ENCODE measurements at regions not wholly inside any gene's neighbourhood (a gene's known extent, or its start where the extent isn't known, plus 50 kb on each side); places are given as distances from the start of the nearest gene placed in this dataset.
"Not testable (repeated sequence)": the region's sequence is repeated elsewhere in the genome, so short reads cannot be mapped to it uniquely, and the experiment has no call there.

DNA sequence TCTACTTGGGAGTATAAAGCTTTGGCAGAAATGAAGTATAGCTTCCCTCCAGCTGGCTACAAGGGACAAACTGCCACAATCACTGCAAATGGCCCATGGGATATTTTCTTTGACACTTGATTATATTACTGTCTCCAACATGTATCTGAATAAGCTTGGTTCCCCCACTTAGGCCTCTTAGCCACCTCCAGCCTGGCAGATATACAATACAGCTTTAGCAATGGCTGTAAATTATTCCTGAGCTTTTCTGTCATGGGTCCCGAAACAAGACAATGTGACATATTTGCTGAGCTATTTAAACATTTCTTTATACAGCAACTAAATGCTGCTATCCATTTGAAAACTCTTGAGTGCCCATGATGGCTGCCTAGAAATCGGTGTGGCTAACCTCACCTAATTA lies 406.2 kb downstream of the SUCLG1 start:
- no peak for DNase-seq (ENCODE audit: low read depth in 2 of 2)

- no peak for DNase-seq (ENCODE audit: low read depth in 2 of 2)
These were observed 407.0 kb downstream of the SUCLG1 start for GRCh38 chr2:84052043-84052442.

DNA sequence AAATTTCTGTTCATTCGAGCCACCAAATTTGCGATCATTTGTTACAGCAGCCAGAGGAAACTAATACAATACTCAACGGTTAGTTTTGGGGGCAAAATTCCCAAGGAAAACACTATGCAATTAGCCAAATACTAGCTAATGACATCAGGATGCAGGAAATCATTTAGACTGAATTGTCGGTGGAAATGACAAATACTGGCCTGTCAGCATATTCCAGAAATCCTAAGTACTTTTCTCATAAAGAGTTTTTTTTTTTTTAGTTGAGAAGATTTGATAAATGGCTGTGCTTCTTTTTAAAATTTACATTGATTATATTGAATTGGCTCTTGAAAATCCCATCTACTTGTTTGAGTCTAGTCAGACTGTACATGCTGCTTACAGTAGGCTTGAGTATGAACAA lies 410.1 kb downstream of the SUCLG1 start:
- no peak for DNase-seq (ENCODE audit: low read depth in 2 of 2)

GRCh38 chr2:84041506-84041905 lies 417.6 kb downstream of the SUCLG1 start:
- DNase-seq (ENCODE audit: low read depth in 2 of 2): no peak

DNA sequence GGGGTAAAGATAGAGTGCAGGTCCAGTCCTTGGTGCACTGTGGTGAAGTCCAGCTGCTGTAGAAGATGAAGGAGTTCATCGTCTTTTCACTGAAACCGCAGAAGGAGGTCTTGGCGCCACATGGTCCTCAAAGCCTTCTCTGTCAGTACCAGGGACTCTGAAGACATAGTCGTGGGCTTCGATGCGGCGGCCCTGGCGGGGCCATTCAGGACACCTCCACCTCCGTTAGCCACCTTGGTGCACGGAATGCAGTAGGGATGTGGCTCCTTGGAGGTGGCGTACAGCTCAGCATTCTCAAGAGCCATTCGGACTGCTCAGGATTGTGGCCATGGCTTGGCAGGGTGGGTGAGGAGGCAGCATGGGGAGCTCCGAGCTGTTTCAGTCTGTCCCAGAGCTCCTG lies 418.8 kb downstream of the SUCLG1 start:
- DNase-seq (ENCODE audit: low read depth in 2 of 2): no peak

- peak; percentile 4 to 5 for DNase-seq (ENCODE audit: low read depth in 2 of 2)
These were observed 420.2 kb downstream of the SUCLG1 start for GRCh38 chr2:84038866-84039265.

DNA sequence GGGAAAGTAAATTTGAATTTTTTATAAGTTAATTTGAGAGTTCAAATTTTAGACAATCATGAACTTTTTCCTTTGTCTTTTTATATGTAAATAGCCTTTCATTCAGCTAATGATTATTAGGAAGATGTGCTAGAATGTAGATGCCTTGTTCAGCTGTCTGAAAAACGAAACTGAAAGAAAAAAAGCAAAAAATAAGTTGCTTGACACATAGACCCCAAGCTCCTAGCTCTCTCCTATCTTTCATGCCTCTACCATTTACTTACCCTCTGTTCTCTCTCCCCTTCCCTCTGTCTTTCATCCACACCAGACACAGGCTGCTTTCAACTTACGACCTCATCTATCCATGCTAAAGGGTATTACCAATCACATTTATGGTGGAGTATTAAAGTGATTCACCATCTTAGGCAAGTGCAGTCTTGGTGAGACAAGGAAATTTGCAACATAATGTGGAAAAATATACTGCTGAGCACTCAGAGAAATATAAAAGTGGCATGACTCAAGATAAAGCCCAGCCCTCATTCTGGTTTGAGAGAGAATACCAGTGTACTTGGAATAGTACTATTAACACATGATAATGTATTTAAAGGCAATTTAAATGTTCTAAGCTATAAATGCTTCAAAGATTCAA lies 425.6 kb downstream of the SUCLG1 start:
- DNase-seq (ENCODE audit: low read depth in 2 of 2): no peak

GRCh38 chr2:84031312-84032050 lies 427.6 kb downstream of the SUCLG1 start:
- no peak for DNase-seq (ENCODE audit: low read depth in 2 of 2)

GRCh38 chr2:84029903-84030575 lies 429.0 kb downstream of the SUCLG1 start:
- DNase-seq (ENCODE audit: low read depth in 2 of 2): no peak

- DNase-seq (ENCODE audit: low read depth in 2 of 2): no peak
These were observed 432.3 kb downstream of the SUCLG1 start for GRCh38 chr2:84026818-84027217.

DNA sequence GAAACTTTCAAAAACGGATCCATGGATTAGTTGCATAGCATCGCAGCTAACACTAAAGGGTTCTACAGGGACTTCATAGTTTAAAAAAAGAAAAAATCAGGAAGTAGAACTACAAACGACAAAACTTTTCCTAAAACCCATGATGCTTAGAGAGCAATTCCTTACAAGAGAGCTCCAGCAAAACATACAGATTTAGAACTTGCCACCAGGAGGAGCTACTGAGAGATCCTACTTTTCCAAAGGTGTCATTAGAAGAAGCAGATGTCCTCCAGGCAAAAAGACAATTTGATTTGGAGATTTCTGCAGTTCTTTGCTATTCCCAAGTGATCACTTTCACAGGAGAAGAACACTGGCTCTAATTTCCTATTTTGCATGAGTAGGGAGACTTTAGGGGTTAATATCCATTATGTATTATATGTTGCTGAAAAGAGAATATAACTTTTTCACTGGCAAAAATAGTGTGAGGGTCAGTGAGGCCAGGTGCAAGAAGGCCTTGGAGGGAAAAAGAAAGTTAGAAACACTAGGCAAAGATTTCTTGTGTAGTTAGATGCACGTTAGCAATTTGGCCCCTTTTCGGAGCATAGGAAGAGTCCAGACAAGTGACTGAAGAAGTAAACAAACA lies 436.2 kb downstream of the SUCLG1 start:
- DNase-seq (ENCODE audit: low read depth in 2 of 2): peak; percentile 21 to 28

GRCh38 chr2:84017010-84017409 lies 442.1 kb downstream of the SUCLG1 start:
- no peak for DNase-seq (ENCODE audit: low read depth in 2 of 2)

DNA sequence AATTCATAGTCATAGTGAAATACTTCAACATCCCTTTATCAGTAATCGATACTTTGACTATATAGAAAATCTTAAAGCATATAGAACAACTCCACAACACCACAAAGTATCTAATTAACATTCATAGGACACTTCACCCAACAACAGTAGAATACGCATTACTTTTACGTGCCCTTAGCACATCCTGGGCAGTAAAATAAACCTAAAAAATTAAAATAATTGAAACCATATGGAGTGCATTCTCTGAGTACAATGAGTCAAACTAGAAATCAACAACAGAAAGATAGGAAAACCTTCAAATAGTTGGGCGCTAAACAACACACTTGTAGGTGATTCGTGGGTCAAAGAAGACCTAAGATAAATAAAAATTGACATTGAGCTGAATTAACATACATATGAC lies 442.9 kb downstream of the SUCLG1 start:
- DNase-seq (ENCODE audit: low read depth in 2 of 2): no peak

DNA sequence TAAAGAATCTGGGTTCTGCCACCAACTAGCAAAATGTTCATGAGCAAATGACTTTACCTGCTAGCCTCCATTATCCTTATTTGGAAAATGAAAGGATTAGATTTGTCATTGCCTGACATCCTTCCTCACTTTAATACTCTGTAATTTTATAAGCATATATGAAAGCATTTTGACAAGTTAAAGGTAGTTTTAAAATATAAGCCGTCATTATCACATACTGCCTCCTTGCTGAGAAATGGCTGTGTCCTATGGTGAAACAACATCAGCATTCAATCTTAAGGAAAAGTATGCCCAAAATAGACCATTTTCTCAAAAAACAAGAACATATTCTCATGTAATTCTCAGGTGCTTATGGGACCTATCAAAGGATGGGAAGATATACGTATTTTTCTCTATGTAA lies 461.2 kb downstream of the SUCLG1 start:
- no peak for DNase-seq (ENCODE audit: low read depth in 2 of 2)

GRCh38 chr2:83994633-83995179 lies 464.4 kb downstream of the SUCLG1 start:
- DNase-seq (ENCODE audit: low read depth in 2 of 2): no peak

GRCh38 chr2:83993873-83994632 lies 465.0 kb downstream of the SUCLG1 start:
- no peak for DNase-seq (ENCODE audit: low read depth in 2 of 2)

GRCh38 chr2:83991992-83992391 lies 467.1 kb downstream of the SUCLG1 start:
- no peak for DNase-seq (ENCODE audit: low read depth in 2 of 2)

DNA sequence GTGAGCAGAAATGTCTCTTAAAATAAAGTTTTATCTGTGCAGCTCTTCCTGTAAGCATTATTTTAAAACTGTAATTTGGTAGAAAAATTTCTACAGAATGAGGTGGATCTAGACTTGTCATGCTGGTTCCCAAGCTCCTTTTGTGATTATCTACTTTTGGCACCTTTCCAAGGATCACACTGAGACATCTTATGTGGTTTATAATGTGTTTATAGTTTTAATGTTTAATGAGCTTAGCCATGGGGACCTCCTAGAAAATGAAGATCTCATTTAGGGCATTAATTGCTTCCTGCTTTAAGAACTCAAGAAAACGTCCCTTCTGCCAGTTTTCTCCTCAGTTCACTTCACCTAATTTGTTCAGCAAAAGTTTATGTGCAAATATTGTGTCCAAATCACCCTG lies 468.4 kb downstream of the SUCLG1 start:
- DNase-seq (ENCODE audit: low read depth in 2 of 2): no peak

DNA sequence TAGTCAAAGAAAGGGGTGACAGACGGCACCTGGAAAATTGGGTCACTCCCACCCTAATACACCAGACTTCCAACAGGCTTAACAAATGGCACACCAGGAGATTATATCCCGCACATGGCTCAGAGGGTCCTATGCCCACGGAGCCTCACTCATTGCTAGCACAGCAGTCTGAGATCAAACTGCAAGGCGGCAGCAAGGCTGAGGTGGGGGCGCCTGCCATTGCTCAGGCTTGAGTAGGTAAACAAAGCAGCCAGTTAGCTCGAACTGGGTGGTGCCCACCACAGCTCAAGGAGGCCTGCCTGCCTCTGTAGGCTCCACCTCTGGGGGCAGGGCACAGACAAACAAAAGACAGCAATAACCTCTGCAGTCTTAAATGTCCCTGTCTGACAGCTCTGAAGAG lies 482.5 kb downstream of the SUCLG1 start:
- not testable (repeated sequence) for DNase-seq (ENCODE audit: low read depth in 2 of 2)

GRCh38 chr2:83972128-83972527 lies 487.0 kb downstream of the SUCLG1 start:
- no peak for DNase-seq (ENCODE audit: low read depth in 2 of 2)

GRCh38 chr2:83971547-83971946 lies 487.5 kb downstream of the SUCLG1 start:
- no peak for DNase-seq (ENCODE audit: low read depth in 2 of 2)
